ENCODE measurements at regions not wholly inside any gene's neighbourhood (a gene's known extent, or its start where the extent isn't known, plus 50 kb on each side); places are given as distances from the start of the nearest gene placed in this dataset.
A peak's percentile ranks its signal among the peaks of the same experiment; 100 is the strongest.

GRCh38 chr11:27274854-27275395 lies 88.1 kb downstream of the CCDC34 start:
- CTCF ChIA-PET: interaction anchor here (1.2 kb wide), 1 partner anchor 21 kb away, joined by 3 read pairs; no protein-coding TSS in a partner anchor
- POLR2A ChIA-PET: no interaction called here

GRCh38 chr11:27266125-27266524 lies 96.9 kb downstream of the CCDC34 start:
- H3K4me2 ChIP-seq: no peak overlapping the region
- H4K20me1 ChIP-seq (ENCODE audit: insufficient read depth): no peaks in the 10 kb centered on the region
- ChIA-PET POLR2A (no interaction called here), CTCF (interaction anchor here (2.1 to 2.7 kb wide), 2 partner anchors 82 to 220 kb away, joined by 7 to 12 read pairs; no protein-coding TSS in a partner anchor)
- no peak overlapping the region for H2AFZ ChIP-seq (ENCODE audit: low read depth)
- no peak overlapping the region for H3K4me3 ChIP-seq (ENCODE audit: low read depth in 2 of 2, low read length in 1 of 2)
- no peaks in the 10 kb centered on the region for H3K79me2 ChIP-seq (ENCODE audit: insufficient read depth)
- H3K9me2 ChIP-seq: no peaks in the 10 kb centered on the region
- 45% methylated on average over 2 of the region's 2 CpGs for WGBS (ENCODE audit: low lambda C conversion rate)
- DNase-seq: peak; percentile 41
- H3F3A ChIP-seq (replicated peaks; ENCODE audit: insufficient read depth): no peaks in the 10 kb centered on the region
- no peaks in the 10 kb centered on the region for H3K9me3 ChIP-seq
- no peaks in the 10 kb centered on the region for H3K27me3 ChIP-seq (ENCODE audit: insufficient read depth)
- peaks cover 0 to 13% of the 10 kb centered on the region in 2 experiments; a peak in 2 of 4 replicates for H3K4me1 ChIP-seq (ENCODE audit: control insufficient read depth in 1 of 2, insufficient read depth in 2 of 2, low read depth in 1 of 2, low read length in 1 of 2)
- peak overlapping the region in 1 of 2 experiments; percentile 56; a peak in 2 of 4 replicates for H3K27ac ChIP-seq (ENCODE audit: low read depth in 2 of 2, low read length in 1 of 2)
- no peak overlapping the region for H3K9ac ChIP-seq
- peak; percentile 60 for TF ChIP-seq GATA2 (CRISPR knock-in tag; IDR thresholded peaks at IDR 0.05)
- TF ChIP-seq POLR2AphosphoS5 (IDR thresholded peaks at IDR 0.05; ENCODE audit: low read depth, low read length): no peak
- no peak for TF ChIP-seq RFX5 (IDR thresholded peaks at IDR 0.05; ENCODE audit: low read length)
- peak; percentile 39 for TF ChIP-seq TCF12 (IDR thresholded peaks at IDR 0.05)
- no peak for TF ChIP-seq MEF2A (IDR thresholded peaks at IDR 0.05; ENCODE audit: borderline replicate concordance, low read depth)
- TF ChIP-seq ELF1 (IDR thresholded peaks at IDR 0.05): no peak
- TF ChIP-seq MXI1 (IDR thresholded peaks at IDR 0.05; ENCODE audit: low read depth, low read length): no peak
- TF ChIP-seq, protein P1, sequence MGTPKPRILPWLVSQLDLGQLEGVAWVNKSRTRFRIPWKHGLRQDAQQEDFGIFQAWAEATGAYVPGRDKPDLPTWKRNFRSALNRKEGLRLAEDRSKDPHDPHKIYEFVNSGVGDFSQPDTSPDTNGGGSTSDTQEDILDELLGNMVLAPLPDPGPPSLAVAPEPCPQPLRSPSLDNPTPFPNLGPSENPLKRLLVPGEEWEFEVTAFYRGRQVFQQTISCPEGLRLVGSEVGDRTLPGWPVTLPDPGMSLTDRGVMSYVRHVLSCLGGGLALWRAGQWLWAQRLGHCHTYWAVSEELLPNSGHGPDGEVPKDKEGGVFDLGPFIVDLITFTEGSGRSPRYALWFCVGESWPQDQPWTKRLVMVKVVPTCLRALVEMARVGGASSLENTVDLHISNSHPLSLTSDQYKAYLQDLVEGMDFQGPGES (IDR thresholded peaks at IDR 0.05; ENCODE audit: low read depth, low read length): no peak
- peak; percentile 61 for TF ChIP-seq CHD2 (IDR thresholded peaks at IDR 0.05; ENCODE audit: low read length, partially characterized antibody)
- peak; percentile 62; the same call in 1 of the 2 replicates for TF ChIP-seq RCOR1 (IDR thresholded peaks at IDR 0.05; ENCODE audit: low read length)
- TF ChIP-seq GABPA (IDR thresholded peaks at IDR 0.05; ENCODE audit: low read depth): no peak
- TF ChIP-seq JUND (IDR thresholded peaks at IDR 0.05): no peak
- TF ChIP-seq RAD21 (IDR thresholded peaks at IDR 0.05; ENCODE audit: low read length): peak; percentile 26
- no peak for TF ChIP-seq TAF1 (IDR thresholded peaks at IDR 0.05; ENCODE audit: borderline replicate concordance, low read depth, low read length)
- no peak for TF ChIP-seq CTCF (IDR thresholded peaks at IDR 0.05)
- no peak for TF ChIP-seq PBX3 (IDR thresholded peaks at IDR 0.05)
- TF ChIP-seq EP300 (IDR thresholded peaks at IDR 0.05; ENCODE audit: borderline replicate concordance in 1 of 2, low read depth in 1 of 2, low read length in 1 of 2): peak in 1 of 2 experiments; percentile 67; a peak in 1 of 4 replicates
- TF ChIP-seq NFIC (IDR thresholded peaks at IDR 0.05; ENCODE audit: borderline replicate concordance): no peak
- no peaks in the 10 kb centered on the region for H3K36me3 ChIP-seq (replicated peaks in 1 of 2; ENCODE audit: control insufficient read depth in 1 of 2, insufficient read depth in 2 of 2, low read length in 1 of 2)

More at GRCh38 chr11:27274854-27275395, 88.1 kb downstream of the CCDC34 start:
- Histone ChIP-seq H3K4me3 (ENCODE audit: low read depth in 2 of 2, low read length in 1 of 2) (no peak overlapping the region), H3K9me3 (no peaks in the 10 kb centered on the region), H3K9ac (no peak overlapping the region), H3K79me2 (ENCODE audit: insufficient read depth) (no peaks in the 10 kb centered on the region), H2AFZ (ENCODE audit: low read depth) (no peak overlapping the region), H3K36me3 (replicated peaks in 1 of 2; ENCODE audit: control insufficient read depth in 1 of 2, insufficient read depth in 2 of 2, low read length in 1 of 2) (no peaks in the 10 kb centered on the region), H3K4me1 (ENCODE audit: control insufficient read depth in 1 of 2, insufficient read depth in 2 of 2, low read depth in 1 of 2, low read length in 1 of 2) (no peaks in the 10 kb centered on the region; a peak in 1 of 4 replicates), H3K4me2 (no peak overlapping the region), H3K27me3 (ENCODE audit: insufficient read depth) (no peaks in the 10 kb centered on the region), H3F3A (replicated peaks; ENCODE audit: insufficient read depth) (no peaks in the 10 kb centered on the region), H3K27ac (ENCODE audit: low read depth in 2 of 2, low read length in 1 of 2) (no peak overlapping the region), H3K9me2 (no peaks in the 10 kb centered on the region), H4K20me1 (ENCODE audit: insufficient read depth) (no peaks in the 10 kb centered on the region)
- no peak for DNase-seq
- TF ChIP-seq PBX3 (IDR thresholded peaks at IDR 0.05) (no peak), TEAD4 (IDR thresholded peaks at IDR 0.05; ENCODE audit: borderline replicate concordance, insufficient read depth) (no peak), FOXM1 (IDR thresholded peaks at IDR 0.05; ENCODE audit: low read depth) (no peak), CHD2 (IDR thresholded peaks at IDR 0.05; ENCODE audit: low read length, partially characterized antibody) (no peak), GATA2 (CRISPR knock-in tag; IDR thresholded peaks at IDR 0.05) (no peak), YY1 (IDR thresholded peaks at IDR 0.05; ENCODE audit: low read depth) (no peak)
- TF ChIP-seq, protein P2, sequence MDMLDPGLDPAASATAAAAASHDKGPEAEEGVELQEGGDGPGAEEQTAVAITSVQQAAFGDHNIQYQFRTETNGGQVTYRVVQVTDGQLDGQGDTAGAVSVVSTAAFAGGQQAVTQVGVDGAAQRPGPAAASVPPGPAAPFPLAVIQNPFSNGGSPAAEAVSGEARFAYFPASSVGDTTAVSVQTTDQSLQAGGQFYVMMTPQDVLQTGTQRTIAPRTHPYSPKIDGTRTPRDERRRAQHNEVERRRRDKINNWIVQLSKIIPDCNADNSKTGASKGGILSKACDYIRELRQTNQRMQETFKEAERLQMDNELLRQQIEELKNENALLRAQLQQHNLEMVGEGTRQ (IDR thresholded peaks at IDR 0.05; ENCODE audit: borderline replicate concordance, low read depth, low read length): no peak

Data from SK-N-SH (cell line).